ENCODE measurements at regions not wholly inside any gene's neighbourhood (a gene's known extent, or its start where the extent isn't known, plus 50 kb on each side); places are given as distances from the start of the nearest gene placed in this dataset.

DNA sequence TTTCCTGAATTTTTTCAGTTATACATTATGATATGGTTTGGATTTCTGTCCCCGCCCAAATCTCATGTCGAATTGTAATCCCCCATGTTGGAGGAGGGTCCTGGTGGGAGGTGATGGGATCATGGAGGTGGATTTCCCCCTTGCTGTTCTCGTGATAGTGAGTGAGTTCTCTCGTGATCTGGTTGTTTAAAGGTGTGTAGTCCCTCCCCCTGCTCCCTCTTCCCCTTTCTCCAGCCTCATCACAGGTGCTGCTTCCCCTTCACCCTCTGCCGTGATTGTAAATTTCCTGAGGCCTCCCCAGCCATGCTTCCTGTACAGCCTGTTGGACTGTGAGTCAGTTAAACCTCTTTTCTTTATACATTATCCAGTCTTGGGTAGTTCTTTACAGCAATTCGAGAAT, 93.2 kb upstream of the HNRNPU start:
- no peaks in the 10 kb centered on the region for H3F3A ChIP-seq (replicated peaks; ENCODE audit: low read depth)
- TF ChIP-seq, protein P1, sequence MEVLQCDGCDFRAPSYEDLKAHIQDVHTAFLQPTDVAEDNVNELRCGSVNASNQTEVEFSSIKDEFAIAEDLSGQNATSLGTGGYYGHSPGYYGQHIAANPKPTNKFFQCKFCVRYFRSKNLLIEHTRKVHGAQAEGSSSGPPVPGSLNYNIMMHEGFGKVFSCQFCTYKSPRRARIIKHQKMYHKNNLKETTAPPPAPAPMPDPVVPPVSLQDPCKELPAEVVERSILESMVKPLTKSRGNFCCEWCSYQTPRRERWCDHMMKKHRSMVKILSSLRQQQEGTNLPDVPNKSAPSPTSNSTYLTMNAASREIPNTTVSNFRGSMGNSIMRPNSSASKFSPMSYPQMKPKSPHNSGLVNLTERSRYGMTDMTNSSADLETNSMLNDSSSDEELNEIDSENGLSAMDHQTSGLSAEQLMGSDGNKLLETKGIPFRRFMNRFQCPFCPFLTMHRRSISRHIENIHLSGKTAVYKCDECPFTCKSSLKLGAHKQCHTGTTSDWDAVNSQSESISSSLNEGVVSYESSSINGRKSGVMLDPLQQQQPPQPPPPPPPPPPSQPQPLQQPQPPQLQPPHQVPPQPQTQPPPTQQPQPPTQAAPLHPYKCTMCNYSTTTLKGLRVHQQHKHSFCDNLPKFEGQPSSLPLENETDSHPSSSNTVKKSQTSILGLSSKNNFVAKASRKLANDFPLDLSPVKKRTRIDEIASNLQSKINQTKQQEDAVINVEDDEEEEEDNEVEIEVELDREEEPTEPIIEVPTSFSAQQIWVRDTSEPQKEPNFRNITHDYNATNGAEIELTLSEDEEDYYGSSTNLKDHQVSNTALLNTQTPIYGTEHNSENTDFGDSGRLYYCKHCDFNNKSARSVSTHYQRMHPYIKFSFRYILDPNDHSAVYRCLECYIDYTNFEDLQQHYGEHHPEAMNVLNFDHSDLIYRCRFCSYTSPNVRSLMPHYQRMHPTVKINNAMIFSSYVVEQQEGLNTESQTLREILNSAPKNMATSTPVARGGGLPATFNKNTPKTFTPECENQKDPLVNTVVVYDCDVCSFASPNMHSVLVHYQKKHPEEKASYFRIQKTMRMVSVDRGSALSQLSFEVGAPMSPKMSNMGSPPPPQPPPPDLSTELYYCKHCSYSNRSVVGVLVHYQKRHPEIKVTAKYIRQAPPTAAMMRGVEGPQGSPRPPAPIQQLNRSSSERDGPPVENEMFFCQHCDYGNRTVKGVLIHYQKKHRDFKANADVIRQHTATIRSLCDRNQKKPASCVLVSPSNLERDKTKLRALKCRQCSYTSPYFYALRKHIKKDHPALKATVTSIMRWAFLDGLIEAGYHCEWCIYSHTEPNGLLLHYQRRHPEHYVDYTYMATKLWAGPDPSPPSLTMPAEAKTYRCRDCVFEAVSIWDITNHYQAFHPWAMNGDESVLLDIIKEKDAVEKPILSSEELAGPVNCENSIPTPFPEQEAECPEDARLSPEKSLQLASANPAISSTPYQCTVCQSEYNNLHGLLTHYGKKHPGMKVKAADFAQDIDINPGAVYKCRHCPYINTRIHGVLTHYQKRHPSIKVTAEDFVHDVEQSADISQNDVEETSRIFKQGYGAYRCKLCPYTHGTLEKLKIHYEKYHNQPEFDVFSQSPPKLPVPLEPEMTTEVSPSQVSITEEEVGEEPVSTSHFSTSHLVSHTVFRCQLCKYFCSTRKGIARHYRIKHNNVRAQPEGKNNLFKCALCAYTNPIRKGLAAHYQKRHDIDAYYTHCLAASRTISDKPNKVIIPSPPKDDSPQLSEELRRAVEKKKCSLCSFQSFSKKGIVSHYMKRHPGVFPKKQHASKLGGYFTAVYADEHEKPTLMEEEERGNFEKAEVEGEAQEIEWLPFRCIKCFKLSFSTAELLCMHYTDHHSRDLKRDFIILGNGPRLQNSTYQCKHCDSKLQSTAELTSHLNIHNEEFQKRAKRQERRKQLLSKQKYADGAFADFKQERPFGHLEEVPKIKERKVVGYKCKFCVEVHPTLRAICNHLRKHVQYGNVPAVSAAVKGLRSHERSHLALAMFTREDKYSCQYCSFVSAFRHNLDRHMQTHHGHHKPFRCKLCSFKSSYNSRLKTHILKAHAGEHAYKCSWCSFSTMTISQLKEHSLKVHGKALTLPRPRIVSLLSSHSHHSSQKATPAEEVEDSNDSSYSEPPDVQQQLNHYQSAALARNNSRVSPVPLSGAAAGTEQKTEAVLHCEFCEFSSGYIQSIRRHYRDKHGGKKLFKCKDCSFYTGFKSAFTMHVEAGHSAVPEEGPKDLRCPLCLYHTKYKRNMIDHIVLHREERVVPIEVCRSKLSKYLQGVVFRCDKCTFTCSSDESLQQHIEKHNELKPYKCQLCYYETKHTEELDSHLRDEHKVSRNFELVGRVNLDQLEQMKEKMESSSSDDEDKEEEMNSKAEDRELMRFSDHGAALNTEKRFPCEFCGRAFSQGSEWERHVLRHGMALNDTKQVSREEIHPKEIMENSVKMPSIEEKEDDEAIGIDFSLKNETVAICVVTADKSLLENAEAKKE (CRISPR knock-in tag; IDR thresholded peaks at IDR 0.05), result no peak
- no peak for TF ChIP-seq NANOG (IDR thresholded peaks at IDR 0.05; ENCODE audit: borderline replicate concordance)
- no peak for TF ChIP-seq EZH2 (IDR thresholded peaks at IDR 0.05; ENCODE audit: low read depth, unreplicated experiment)
- TF ChIP-seq JUNB (IDR thresholded peaks at IDR 0.05; ENCODE audit: unreplicated experiment), result no peak
- TF ChIP-seq EZH2phosphoT487 (IDR thresholded peaks at IDR 0.05; ENCODE audit: unreplicated experiment), result no peak
- no peak for TF ChIP-seq POLR2AphosphoS5 (IDR thresholded peaks at IDR 0.05; ENCODE audit: low read depth)
- no peak for TF ChIP-seq CREB1 (CRISPR knock-in tag; IDR thresholded peaks at IDR 0.05; ENCODE audit: low read depth)
- TF ChIP-seq, protein P2, sequence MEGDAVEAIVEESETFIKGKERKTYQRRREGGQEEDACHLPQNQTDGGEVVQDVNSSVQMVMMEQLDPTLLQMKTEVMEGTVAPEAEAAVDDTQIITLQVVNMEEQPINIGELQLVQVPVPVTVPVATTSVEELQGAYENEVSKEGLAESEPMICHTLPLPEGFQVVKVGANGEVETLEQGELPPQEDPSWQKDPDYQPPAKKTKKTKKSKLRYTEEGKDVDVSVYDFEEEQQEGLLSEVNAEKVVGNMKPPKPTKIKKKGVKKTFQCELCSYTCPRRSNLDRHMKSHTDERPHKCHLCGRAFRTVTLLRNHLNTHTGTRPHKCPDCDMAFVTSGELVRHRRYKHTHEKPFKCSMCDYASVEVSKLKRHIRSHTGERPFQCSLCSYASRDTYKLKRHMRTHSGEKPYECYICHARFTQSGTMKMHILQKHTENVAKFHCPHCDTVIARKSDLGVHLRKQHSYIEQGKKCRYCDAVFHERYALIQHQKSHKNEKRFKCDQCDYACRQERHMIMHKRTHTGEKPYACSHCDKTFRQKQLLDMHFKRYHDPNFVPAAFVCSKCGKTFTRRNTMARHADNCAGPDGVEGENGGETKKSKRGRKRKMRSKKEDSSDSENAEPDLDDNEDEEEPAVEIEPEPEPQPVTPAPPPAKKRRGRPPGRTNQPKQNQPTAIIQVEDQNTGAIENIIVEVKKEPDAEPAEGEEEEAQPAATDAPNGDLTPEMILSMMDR (conservative IDR thresholded peaks at IDR 0.05; ENCODE audit: low read depth in 2 of 2), result no peak
- no peak for TF ChIP-seq STAT1 (IDR thresholded peaks at IDR 0.05; ENCODE audit: unreplicated experiment)
- TF ChIP-seq, protein P3, sequence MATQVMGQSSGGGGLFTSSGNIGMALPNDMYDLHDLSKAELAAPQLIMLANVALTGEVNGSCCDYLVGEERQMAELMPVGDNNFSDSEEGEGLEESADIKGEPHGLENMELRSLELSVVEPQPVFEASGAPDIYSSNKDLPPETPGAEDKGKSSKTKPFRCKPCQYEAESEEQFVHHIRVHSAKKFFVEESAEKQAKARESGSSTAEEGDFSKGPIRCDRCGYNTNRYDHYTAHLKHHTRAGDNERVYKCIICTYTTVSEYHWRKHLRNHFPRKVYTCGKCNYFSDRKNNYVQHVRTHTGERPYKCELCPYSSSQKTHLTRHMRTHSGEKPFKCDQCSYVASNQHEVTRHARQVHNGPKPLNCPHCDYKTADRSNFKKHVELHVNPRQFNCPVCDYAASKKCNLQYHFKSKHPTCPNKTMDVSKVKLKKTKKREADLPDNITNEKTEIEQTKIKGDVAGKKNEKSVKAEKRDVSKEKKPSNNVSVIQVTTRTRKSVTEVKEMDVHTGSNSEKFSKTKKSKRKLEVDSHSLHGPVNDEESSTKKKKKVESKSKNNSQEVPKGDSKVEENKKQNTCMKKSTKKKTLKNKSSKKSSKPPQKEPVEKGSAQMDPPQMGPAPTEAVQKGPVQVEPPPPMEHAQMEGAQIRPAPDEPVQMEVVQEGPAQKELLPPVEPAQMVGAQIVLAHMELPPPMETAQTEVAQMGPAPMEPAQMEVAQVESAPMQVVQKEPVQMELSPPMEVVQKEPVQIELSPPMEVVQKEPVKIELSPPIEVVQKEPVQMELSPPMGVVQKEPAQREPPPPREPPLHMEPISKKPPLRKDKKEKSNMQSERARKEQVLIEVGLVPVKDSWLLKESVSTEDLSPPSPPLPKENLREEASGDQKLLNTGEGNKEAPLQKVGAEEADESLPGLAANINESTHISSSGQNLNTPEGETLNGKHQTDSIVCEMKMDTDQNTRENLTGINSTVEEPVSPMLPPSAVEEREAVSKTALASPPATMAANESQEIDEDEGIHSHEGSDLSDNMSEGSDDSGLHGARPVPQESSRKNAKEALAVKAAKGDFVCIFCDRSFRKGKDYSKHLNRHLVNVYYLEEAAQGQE (IDR thresholded peaks at IDR 0.05; ENCODE audit: unreplicated experiment), result no peak
- TF ChIP-seq ZNF114 (CRISPR knock-in tag; IDR thresholded peaks at IDR 0.05), result no peak
- TF ChIP-seq ZNF331 (CRISPR knock-in tag; IDR thresholded peaks at IDR 0.05; ENCODE audit: low read depth), result no peak
- Mint-ChIP-seq H3K4me3 (no peak overlapping the region), H3K27me3 (ENCODE audit: insufficient read depth, low read depth, poor library complexity) (no peaks in the 10 kb centered on the region), H3K36me3 (ENCODE audit: low read depth) (no peaks in the 10 kb centered on the region), H3K4me1 (peaks cover 3% of the 10 kb centered on the region; the same call in 2 of the 3 replicates), H3K27ac (peak overlapping the region; percentile 29; the same call in 1 of the 2 replicates), H3K9me3 (no peaks in the 10 kb centered on the region)
- H2AFZ ChIP-seq, result peak overlapping the region; percentile 74
- ATAC-seq (no peak), DNase-seq (ENCODE audit: low spot score) (no peak)
- no peak overlapping the region for H3K4me3 ChIP-seq
- H3K27ac ChIP-seq (ENCODE audit: low read depth), result no peak overlapping the region
- no peaks in the 10 kb centered on the region for H4K20me1 ChIP-seq (replicated peaks; ENCODE audit: insufficient read depth)
- H3K4me1 ChIP-seq (ENCODE audit: insufficient read depth), result no peaks in the 10 kb centered on the region
- H3K36me3 ChIP-seq (ENCODE audit: insufficient read depth), result no peaks in the 10 kb centered on the region
- no peaks in the 10 kb centered on the region for H3K79me2 ChIP-seq (replicated peaks; ENCODE audit: insufficient read depth)
- no peak overlapping the region for H3K4me2 ChIP-seq
- H3K27me3 ChIP-seq (ENCODE audit: insufficient read depth), result no peaks in the 10 kb centered on the region
- no peaks in the 10 kb centered on the region for H3K9me2 ChIP-seq (ENCODE audit: insufficient read depth)
